ENCODE measurements at regions not wholly inside any gene's neighbourhood (a gene's known extent, or its start where the extent isn't known, plus 50 kb on each side); places are given as distances from the start of the nearest gene placed in this dataset.
A peak's percentile ranks its signal among the peaks of the same experiment; 100 is the strongest.

DNA sequence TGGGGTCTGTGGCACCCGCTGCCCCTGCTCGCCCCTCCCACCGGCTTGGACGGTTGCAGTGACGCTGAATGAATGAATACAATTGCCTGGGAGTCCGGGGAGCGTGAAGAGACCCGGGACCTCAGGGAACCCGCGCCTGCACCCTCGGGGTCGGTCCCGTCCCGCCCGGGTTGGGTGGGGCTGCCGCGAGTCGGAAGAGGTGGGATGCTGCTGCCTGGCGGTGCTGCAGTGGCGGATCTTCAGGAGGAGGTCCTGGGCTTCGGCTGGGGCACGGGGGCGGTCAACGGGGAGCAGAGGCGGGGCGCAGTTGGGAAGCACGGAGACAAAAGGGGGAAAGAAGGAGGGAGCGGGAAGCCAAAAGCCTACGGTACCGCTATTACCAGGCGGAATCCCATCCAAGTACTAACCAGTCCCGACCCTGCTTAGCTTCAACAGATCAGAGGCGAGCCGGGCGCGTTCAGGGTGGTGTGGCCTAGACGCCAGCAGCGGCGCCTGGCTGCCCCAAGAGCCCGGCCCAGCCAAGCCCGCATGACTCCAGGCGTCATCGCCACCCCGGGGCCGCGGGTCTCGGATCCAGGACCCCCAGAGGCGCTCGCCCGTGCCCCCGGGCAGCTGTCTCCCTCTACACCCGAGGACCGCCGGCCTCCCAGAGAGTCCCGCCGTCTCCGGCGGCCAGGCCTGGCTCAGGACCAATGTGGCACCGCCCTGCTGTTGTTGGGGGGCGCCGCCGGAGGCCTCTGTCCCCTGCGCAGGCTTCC, 1612.3 kb downstream of the SPATA31A7 start:
- peak; percentile 79 for TF ChIP-seq TAF1 (IDR thresholded peaks at IDR 0.05; ENCODE audit: borderline replicate concordance, low read depth, low read length)
- peak; percentile 89 for TF ChIP-seq POLR2A (IDR thresholded peaks at IDR 0.05; ENCODE audit: low read depth, low read length)
